B cell (primary cell): ENCODE measurements at regions not wholly inside any gene's neighbourhood (a gene's known extent, or its start where the extent isn't known, plus 50 kb on each side); places are given as distances from the start of the nearest gene placed in this dataset.

Experiments used
- ATAC-seq: fragments of 200-7000 bp; cut with Tn5 transposase; one replicate; pipeline ENCODE4 v1.10.0; 2021; ENCODE audit warnings: low read depth, mild to moderate bottlenecking, moderate number of reproducible peaks, moderate library complexity
- CTCF ChIA-PET: fragments of 350-600 bp; sonication (Branson Sonifier 250); formaldehyde crosslinking; loops from one replicate; lab custom pipeline; 2021; ENCODE audit warnings: antibody characterized with exemption, inconsistent platforms; lab: Charles Lee
- POLR2A ChIA-PET: fragments of 350-600 bp; sonication (Branson Sonifier 250); formaldehyde crosslinking; loops from one replicate; lab custom pipeline; 2021; ENCODE audit warnings: antibody characterized with exemption; lab: Charles Lee
- DNase-seq: peaks from one replicate; pipeline ENCODE4 v3.0.0; 2013
- H2AFZ ChIP-seq: 2 replicates; pipeline ENCODE4 v1.6.1; 2012; ENCODE audit warnings: mild to moderate bottlenecking, low read depth, low read length; ENCODE audit not compliant: insufficient read depth, poor library complexity, severe bottlenecking
- H3K27ac ChIP-seq, 2 donors: 1 replicate in 1 of 2; 2 replicates in 1 of 2; pipeline ENCODE4 v1.5.1; 2012 to 2013; ENCODE audit warnings: low read length in 2 of 2, mild to moderate bottlenecking in 2 of 2, moderate library complexity in 1 of 2
- H3K27me3 ChIP-seq, 4 experiments: fragments of 200-600 bp in 1 of 4; sonication (generic) in 1 of 4; replicated peaks in 1 of 4; 1 replicate in 2 of 4; 2 replicates in 2 of 4; pipeline versions ENCODE4 v1.6.1 to v1.7.0; 2013 to 2016; ENCODE audit warnings: low read length in 3 of 4, mild to moderate bottlenecking in 2 of 4, mixed read lengths in 1 of 4, moderate library complexity in 1 of 4; ENCODE audit not compliant: insufficient read depth in 4 of 4, control insufficient read depth in 3 of 4; ENCODE audit errors: control extremely low read depth in 1 of 4
- H3K36me3 ChIP-seq, 2 experiments: replicated peaks in 1 of 2; 1 replicate in 1 of 2; 2 replicates in 1 of 2; pipeline versions ENCODE4 v1.6.1 to v1.7.1; 2013; ENCODE audit warnings: low read length in 1 of 2; ENCODE audit not compliant: insufficient read depth in 2 of 2, control insufficient read depth in 1 of 2; ENCODE audit errors: control extremely low read depth in 1 of 2, extremely low read depth in 1 of 2
- H3K4me1 ChIP-seq, 2 donors: fragments of 200-600 bp in 1 of 2; sonication (generic) in 1 of 2; 1 replicate in 1 of 2; 2 replicates in 1 of 2; pipeline versions ENCODE4 v1.5.1 to v1.6.1; 2013 to 2017; ENCODE audit warnings: low read length in 2 of 2; ENCODE audit not compliant: control insufficient read depth in 2 of 2, insufficient read depth in 2 of 2
- H3K4me2 ChIP-seq: replicated peaks from 2 replicates; pipeline ENCODE3; 2012; ENCODE audit warnings: mild to moderate bottlenecking, low read depth, low read length; ENCODE audit not compliant: poor library complexity, severe bottlenecking
- H3K4me3 ChIP-seq, 5 experiments: fragments of 200-600 bp in 1 of 5; sonication (generic) in 1 of 5; 1 replicate in 3 of 5; 2 replicates in 2 of 5; pipeline versions ENCODE4 v1.5.1 to v1.7.0; 2011 to 2016; ENCODE audit warnings: low read length in 4 of 5, mild to moderate bottlenecking in 4 of 5, low read depth in 2 of 5, control low read depth in 1 of 5, moderate library complexity in 1 of 5; ENCODE audit not compliant: insufficient read depth in 1 of 5; ENCODE audit errors: control extremely low read depth in 1 of 5, extremely low read depth in 1 of 5
- H3K79me2 ChIP-seq: fragments of 200-600 bp; sonication (generic); one replicate; pipeline ENCODE4 v1.6.0; 2016; ENCODE audit warnings: low read length; ENCODE audit not compliant: control insufficient read depth, insufficient read depth
- H3K9ac ChIP-seq: fragments of 200-600 bp; sonication (generic); 2 replicates; pipeline ENCODE4 v1.6.1; 2017; ENCODE audit warnings: mild to moderate bottlenecking, low read length, moderate library complexity
- H3K9me3 ChIP-seq, 3 donors: one replicate each; pipeline versions ENCODE4 v1.6.1 to v1.7.1; 2013; ENCODE audit warnings: low read length in 2 of 3; ENCODE audit not compliant: control insufficient read depth in 2 of 3, insufficient read depth in 1 of 3; ENCODE audit errors: control extremely low read depth in 1 of 3
- H4K20me1 ChIP-seq: 2 replicates; pipeline ENCODE4 v1.6.0; 2012; ENCODE audit warnings: mild to moderate bottlenecking, low read length; ENCODE audit not compliant: insufficient read depth, control insufficient read depth, poor library complexity, severe bottlenecking
- H3K27ac Mint-ChIP-seq: one replicate; pipeline ENCODE4 v1.8.0; 2021; ENCODE audit warnings: mixed read lengths
- H3K27me3 Mint-ChIP-seq: one replicate; pipeline ENCODE4 v1.8.0; 2021; ENCODE audit warnings: mixed read lengths
- H3K4me1 Mint-ChIP-seq: one replicate; pipeline ENCODE4 v1.8.0; 2021; ENCODE audit warnings: mixed read lengths
- H3K4me3 Mint-ChIP-seq: one replicate; pipeline ENCODE4 v1.8.0; 2021; ENCODE audit warnings: mixed read lengths
- H3K9me3 Mint-ChIP-seq: one replicate; pipeline ENCODE4 v1.8.0; 2022; ENCODE audit warnings: mixed read lengths; ENCODE audit not compliant: insufficient read depth
- EZH2 ChIP-seq: IDR thresholded peaks from 2 replicates; pipeline ENCODE4 v1.6.1; 2012; ENCODE audit warnings: borderline replicate concordance, low read depth, mild to moderate bottlenecking, moderate library complexity, low read length; ENCODE audit not compliant: insufficient read depth, poor library complexity, severe bottlenecking
- WGBS: methylation state at CpG from one replicate; pipeline ENCODE4 v1.1.5; 2013; ENCODE audit warnings: missing lambda C conversion rate; ENCODE audit not compliant: insufficient coverage; 5-methylcytosine and 5-hydroxymethylcytosine counted together
- intact Hi-C: fragments of 100-400 bp; cut with micrococcal nuclease; formaldehyde crosslinking; loops from one replicate; pipeline ENCODE4 v1.10.0; 2022
- TF ChIP-seq, protein P1 (sequence below): fragments of 200-600 bp; IDR thresholded peaks from one replicate; pipeline ENCODE4 v1.8.0; 2022; ENCODE audit warnings: antibody characterized with exemption, mild to moderate bottlenecking

DNA sequence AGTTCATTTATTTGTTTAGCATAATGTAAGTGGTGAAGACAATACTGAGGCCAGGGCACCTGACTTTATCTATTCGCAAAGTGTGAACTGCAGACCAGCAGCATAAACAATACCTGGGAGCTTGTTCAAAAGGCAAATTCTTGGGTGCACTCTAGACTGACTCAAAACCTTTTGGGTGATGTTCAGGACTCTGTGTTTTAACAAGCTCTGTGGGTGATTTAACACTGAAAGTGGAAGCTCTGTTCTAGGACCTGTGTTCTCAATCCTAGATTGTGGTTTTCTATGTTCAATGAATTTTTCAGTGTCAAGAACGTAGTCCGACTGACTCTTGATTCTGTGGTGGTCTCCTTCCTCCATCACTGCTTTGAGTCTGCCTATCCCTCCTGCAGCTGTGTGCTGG is 71.9 kb downstream of the GPR88 start:
- ATAC-seq (no peak), DNase-seq (no peak)
- no peaks in the 10 kb centered on the region for H3K79me2 ChIP-seq
- no peak overlapping the region for H3K27ac ChIP-seq
- peaks cover 3% of the 10 kb centered on the region for H3K9me3 Mint-ChIP-seq
- H3K4me1 ChIP-seq = no peaks in the 10 kb centered on the region
- no peak overlapping the region for H3K4me2 ChIP-seq
- ChIA-PET CTCF (interaction anchor here (1.0 kb wide), 2 partner anchors 259 to 769 kb away, joined by 3 read pairs; no protein-coding TSS in a partner anchor), POLR2A (no interaction called here)
- H3K4me1 Mint-ChIP-seq = no peaks in the 10 kb centered on the region
- H3K9me3 ChIP-seq = peaks cover 0 to 3% (median 0%) of the 10 kb centered on the region in 3 donors
- H3K27ac Mint-ChIP-seq = no peak overlapping the region
- no peak overlapping the region for H3K4me3 Mint-ChIP-seq
- WGBS = 88% methylated on average over 3 of the region's 3 CpGs
- peaks cover 21% of the 10 kb centered on the region for H3K27me3 Mint-ChIP-seq
- H3K4me3 ChIP-seq = no peak overlapping the region
- H2AFZ ChIP-seq = no peak overlapping the region
- peaks cover 0 to 3% (median 0%) of the 10 kb centered on the region in 4 experiments for H3K27me3 ChIP-seq
- no peaks in the 10 kb centered on the region for H3K36me3 ChIP-seq
- no peak for TF ChIP-seq EZH2
- TF ChIP-seq, protein P1, sequence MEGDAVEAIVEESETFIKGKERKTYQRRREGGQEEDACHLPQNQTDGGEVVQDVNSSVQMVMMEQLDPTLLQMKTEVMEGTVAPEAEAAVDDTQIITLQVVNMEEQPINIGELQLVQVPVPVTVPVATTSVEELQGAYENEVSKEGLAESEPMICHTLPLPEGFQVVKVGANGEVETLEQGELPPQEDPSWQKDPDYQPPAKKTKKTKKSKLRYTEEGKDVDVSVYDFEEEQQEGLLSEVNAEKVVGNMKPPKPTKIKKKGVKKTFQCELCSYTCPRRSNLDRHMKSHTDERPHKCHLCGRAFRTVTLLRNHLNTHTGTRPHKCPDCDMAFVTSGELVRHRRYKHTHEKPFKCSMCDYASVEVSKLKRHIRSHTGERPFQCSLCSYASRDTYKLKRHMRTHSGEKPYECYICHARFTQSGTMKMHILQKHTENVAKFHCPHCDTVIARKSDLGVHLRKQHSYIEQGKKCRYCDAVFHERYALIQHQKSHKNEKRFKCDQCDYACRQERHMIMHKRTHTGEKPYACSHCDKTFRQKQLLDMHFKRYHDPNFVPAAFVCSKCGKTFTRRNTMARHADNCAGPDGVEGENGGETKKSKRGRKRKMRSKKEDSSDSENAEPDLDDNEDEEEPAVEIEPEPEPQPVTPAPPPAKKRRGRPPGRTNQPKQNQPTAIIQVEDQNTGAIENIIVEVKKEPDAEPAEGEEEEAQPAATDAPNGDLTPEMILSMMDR = no peak
- no peaks in the 10 kb centered on the region for H4K20me1 ChIP-seq
- intact Hi-C loops = no loop called here
- H3K9ac ChIP-seq = no peak overlapping the region

DNA sequence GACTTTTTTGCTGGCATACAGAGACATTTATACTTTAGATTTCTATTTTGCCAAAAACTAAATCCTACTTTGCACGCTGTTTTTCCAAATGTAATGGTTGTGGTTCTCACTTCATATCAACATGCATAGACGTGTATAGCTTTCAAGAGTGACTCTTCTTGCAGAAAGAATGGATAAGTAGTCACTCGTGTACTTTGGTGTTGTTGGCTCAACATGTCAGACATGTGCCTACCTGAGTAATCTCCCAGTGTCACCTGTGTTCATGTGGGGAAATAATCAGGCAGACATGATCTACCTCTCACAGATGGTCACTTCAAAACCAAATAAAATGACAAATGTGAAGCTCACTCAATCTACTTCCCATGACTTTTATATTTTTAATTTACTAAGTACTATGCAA is 73.1 kb downstream of the GPR88 start:
- Histone ChIP-seq H3K4me1 (no peaks in the 10 kb centered on the region), H4K20me1 (no peaks in the 10 kb centered on the region), H3K4me2 (no peak overlapping the region), H2AFZ (no peak overlapping the region), H3K79me2 (no peaks in the 10 kb centered on the region), H3K27ac (no peak overlapping the region), H3K27me3 (peaks cover 0 to 3% (median 0%) of the 10 kb centered on the region in 4 experiments), H3K9me3 (no peaks in the 10 kb centered on the region), H3K9ac (no peak overlapping the region), H3K4me3 (no peak overlapping the region), H3K36me3 (no peaks in the 10 kb centered on the region)
- no CpG with 5 or more reads among the region's 3 CpGs for WGBS
- TF ChIP-seq, protein P1 = no peak
- no peak for TF ChIP-seq EZH2
- Mint-ChIP-seq H3K27ac (no peak overlapping the region), H3K9me3 (no peaks in the 10 kb centered on the region), H3K4me1 (no peaks in the 10 kb centered on the region), H3K27me3 (peaks cover 18% of the 10 kb centered on the region), H3K4me3 (no peak overlapping the region)
- ATAC-seq = no peak
- POLR2A ChIA-PET = no interaction called here
- CTCF ChIA-PET = no interaction called here
- DNase-seq = no peak
- intact Hi-C loops = no loop called here
